ENCODE measurements at regions not wholly inside any gene's neighbourhood (a gene's known extent, or its start where the extent isn't known, plus 50 kb on each side); places are given as distances from the start of the nearest gene placed in this dataset.

GRCh38 chr2:15845294-15845693, 95.1 kb upstream of the MYCN start:
- no peak for DNase-seq

GRCh38 chr2:15845737-15846405, 94.5 kb upstream of the MYCN start:
- no peak for DNase-seq

- DNase-seq: no peak
Observed at GRCh38 chr2:15846626-15847025, 93.7 kb upstream of the MYCN start.

GRCh38 chr2:15850534-15850933, 89.8 kb upstream of the MYCN start:
- DNase-seq: no peak

GRCh38 chr2:15851076-15851693, 89.2 kb upstream of the MYCN start:
- no peak for DNase-seq

- no peak for DNase-seq
Observed at GRCh38 chr2:15852811-15853210, 87.5 kb upstream of the MYCN start.

- DNase-seq: no peak
Observed at GRCh38 chr2:15853903-15854302, 86.4 kb upstream of the MYCN start.

GRCh38 chr2:15855766-15856260, 84.5 kb upstream of the MYCN start:
- no peak for DNase-seq

GRCh38 chr2:15856318-15856717, 84.0 kb upstream of the MYCN start:
- DNase-seq: no peak

- no peak for DNase-seq
Observed at GRCh38 chr2:15858466-15858865, 81.9 kb upstream of the MYCN start.

GRCh38 chr2:15860051-15860663, 80.2 kb upstream of the MYCN start:
- no peak for DNase-seq

- no peak for DNase-seq
Observed at GRCh38 chr2:15860760-15861159, 79.6 kb upstream of the MYCN start.

GRCh38 chr2:15861172-15861822, 79.1 kb upstream of the MYCN start:
- no peak for DNase-seq

GRCh38 chr2:15861898-15862297, 78.5 kb upstream of the MYCN start:
- no peak for DNase-seq

GRCh38 chr2:15863089-15863488, 77.3 kb upstream of the MYCN start:
- DNase-seq: no peak

GRCh38 chr2:15863494-15864175, 76.7 kb upstream of the MYCN start:
- no peak for DNase-seq

GRCh38 chr2:15864176-15864769, 76.1 kb upstream of the MYCN start:
- no peak for DNase-seq

GRCh38 chr2:15865923-15866322, 74.4 kb upstream of the MYCN start:
- DNase-seq: no peak

GRCh38 chr2:15866563-15867193, 73.7 kb upstream of the MYCN start:
- no peak for DNase-seq

- no peak for DNase-seq
Observed at GRCh38 chr2:15867194-15868171, 72.9 kb upstream of the MYCN start.

GRCh38 chr2:15868186-15868585, 72.2 kb upstream of the MYCN start:
- no peak for DNase-seq
